SU-DHL-6 (cell line): ENCODE measurements at regions not wholly inside any gene's neighbourhood (a gene's known extent, or its start where the extent isn't known, plus 50 kb on each side); places are given as distances from the start of the nearest gene placed in this dataset.

ENCODE experiments used
- H2AFZ ChIP-seq: fragments of 200-600 bp; sonication (generic); 2 replicates; pipeline ENCODE4 v1.6.1; 2014; ENCODE audit warnings: low read depth, mild to moderate bottlenecking, moderate library complexity, mixed read lengths, antibody characterized with exemption, low read length; ENCODE audit not compliant: severe bottlenecking
- H3F3A ChIP-seq: fragments of 200-600 bp; shearing (Covaris generic); 2 replicates; pipeline ENCODE4 v1.6.0; 2016; ENCODE audit warnings: antibody characterized with exemption, mild to moderate bottlenecking; ENCODE audit not compliant: insufficient read depth
- H3K27ac ChIP-seq: fragments of 200-600 bp; sonication (generic); 2 replicates; pipeline ENCODE4 v1.5.1; 2016; ENCODE audit warnings: low read depth, mild to moderate bottlenecking, low read length, moderate library complexity, mixed read lengths
- H3K27me3 ChIP-seq: fragments of 200-600 bp; sonication (generic), shearing (Covaris generic); 2 replicates; pipeline ENCODE4 v1.6.0; 2014; ENCODE audit warnings: mild to moderate bottlenecking, low read length
- H3K36me3 ChIP-seq: fragments of 200-600 bp; sonication (generic); 2 replicates; pipeline ENCODE4 v1.6.1; 2014; ENCODE audit warnings: mild to moderate bottlenecking, low read length, mixed read lengths
- H3K4me2 ChIP-seq: fragments of 300-600, 200-600 bp; shearing (Covaris generic), sonication (generic); 2 replicates; pipeline ENCODE4 v1.6.0; 2014; ENCODE audit warnings: low read length, low read depth, mild to moderate bottlenecking; ENCODE audit not compliant: poor library complexity, severe bottlenecking
- H3K4me3 ChIP-seq: fragments of 200-600 bp; sonication (generic); 2 replicates; pipeline ENCODE4 v1.5.1; 2014; ENCODE audit warnings: antibody characterized with exemption, low read length, mild to moderate bottlenecking, mixed read lengths; ENCODE audit not compliant: insufficient read depth, poor library complexity, severe bottlenecking
- H3K79me2 ChIP-seq: fragments of 200-600 bp; sonication (generic); 2 replicates; pipeline ENCODE4 v1.6.1; 2014; ENCODE audit warnings: mild to moderate bottlenecking, low read length, moderate library complexity; ENCODE audit not compliant: insufficient read depth
- H3K9ac ChIP-seq: fragments of 200-600 bp; sonication (generic); 2 replicates; pipeline ENCODE4 v1.7.0; 2014; ENCODE audit warnings: mild to moderate bottlenecking, low read length
- H3K9me2 ChIP-seq: fragments of 200-600 bp; sonication (generic); replicated peaks from 2 replicates; pipeline ENCODE4 v1.6.1; 2014; ENCODE audit warnings: low read length; ENCODE audit not compliant: insufficient read depth
- H3K9me3 ChIP-seq: fragments of 200-600 bp; sonication (generic); 2 replicates; pipeline ENCODE4 v1.6.1; 2014; ENCODE audit warnings: low read length, mixed read lengths; ENCODE audit not compliant: insufficient read depth
- H4K20me1 ChIP-seq: fragments of 200-600 bp; sonication (generic); 2 replicates; pipeline ENCODE4 v1.6.1; 2014; ENCODE audit warnings: low read depth, mild to moderate bottlenecking, antibody characterized with exemption, low read length, moderate library complexity, mixed read lengths
- CTCF ChIP-seq: fragments of 200-600 bp; sonication (generic); IDR thresholded peaks from one replicate; pipeline ENCODE4 v1.5.1; 2017; ENCODE audit warnings: antibody characterized with exemption, mild to moderate bottlenecking, low read length, moderate library complexity; ENCODE audit not compliant: insufficient read depth, poor library complexity, severe bottlenecking
- EZH2phosphoT487 ChIP-seq: fragments of 200-600 bp; sonication (generic), shearing (Covaris generic); conservative IDR thresholded peaks from 2 replicates; pipeline ENCODE4 v1.6.1; 2018; ENCODE audit warnings: mild to moderate bottlenecking, antibody characterized with exemption, low read length, moderate library complexity, mixed read lengths

GRCh38 chr21:35861661-35862060 is 198.7 kb downstream of the SETD4 start:
- Histone ChIP-seq H3K9ac (no peak overlapping the region), H3K27ac (no peak overlapping the region), H3K4me3 (no peak overlapping the region), H3K9me2 (no peaks in the 10 kb centered on the region), H4K20me1 (no peaks in the 10 kb centered on the region), H3K4me2 (no peak overlapping the region), H3K79me2 (no peaks in the 10 kb centered on the region), H3K27me3 (no peaks in the 10 kb centered on the region), H3K36me3 (no peaks in the 10 kb centered on the region), H3F3A (no peaks in the 10 kb centered on the region), H3K9me3 (no peaks in the 10 kb centered on the region), H2AFZ (no peak overlapping the region)
- TF ChIP-seq CTCF (no peak), EZH2phosphoT487 (no peak)

GRCh38 chr21:35860189-35860869 is 200.0 kb downstream of the SETD4 start:
- H3F3A ChIP-seq: no peaks in the 10 kb centered on the region
- H3K27ac ChIP-seq: no peak overlapping the region
- no peaks in the 10 kb centered on the region for H3K36me3 ChIP-seq
- no peak overlapping the region for H3K4me2 ChIP-seq
- H3K9me3 ChIP-seq: no peaks in the 10 kb centered on the region
- no peak overlapping the region for H3K4me3 ChIP-seq
- no peaks in the 10 kb centered on the region for H4K20me1 ChIP-seq
- H3K9me2 ChIP-seq: no peaks in the 10 kb centered on the region
- TF ChIP-seq EZH2phosphoT487 (no peak), CTCF (no peak)
- no peak overlapping the region for H2AFZ ChIP-seq
- H3K27me3 ChIP-seq: no peaks in the 10 kb centered on the region
- H3K79me2 ChIP-seq: no peaks in the 10 kb centered on the region
- H3K9ac ChIP-seq: no peak overlapping the region

GRCh38 chr21:35859677-35860076 is 200.6 kb downstream of the SETD4 start:
- Histone ChIP-seq H3K9ac (no peak overlapping the region), H3K4me2 (no peak overlapping the region), H3K79me2 (no peaks in the 10 kb centered on the region), H2AFZ (no peak overlapping the region), H3K36me3 (no peaks in the 10 kb centered on the region), H4K20me1 (no peaks in the 10 kb centered on the region), H3K9me2 (no peaks in the 10 kb centered on the region), H3K4me3 (no peak overlapping the region), H3K27me3 (no peaks in the 10 kb centered on the region), H3K27ac (no peak overlapping the region), H3K9me3 (no peaks in the 10 kb centered on the region), H3F3A (no peaks in the 10 kb centered on the region)
- TF ChIP-seq EZH2phosphoT487 (no peak), CTCF (no peak)
